NOMO-1 treated with dmso at 0.1 percent for 144 hours (cell line): ENCODE measurements at regions not wholly inside any gene's neighbourhood (a gene's known extent, or its start where the extent isn't known, plus 50 kb on each side); places are given as distances from the start of the nearest gene placed in this dataset.
"Not testable (repeated sequence)": the region's sequence is repeated elsewhere in the genome, so short reads cannot be mapped to it uniquely, and the experiment has no call there.

ENCODE experiments used
- DNase-seq: peaks from one replicate; lab custom pipeline; 2025; ENCODE audit not compliant: unreplicated experiment; lab: John Stamatoyannopoulos, UW

DNA sequence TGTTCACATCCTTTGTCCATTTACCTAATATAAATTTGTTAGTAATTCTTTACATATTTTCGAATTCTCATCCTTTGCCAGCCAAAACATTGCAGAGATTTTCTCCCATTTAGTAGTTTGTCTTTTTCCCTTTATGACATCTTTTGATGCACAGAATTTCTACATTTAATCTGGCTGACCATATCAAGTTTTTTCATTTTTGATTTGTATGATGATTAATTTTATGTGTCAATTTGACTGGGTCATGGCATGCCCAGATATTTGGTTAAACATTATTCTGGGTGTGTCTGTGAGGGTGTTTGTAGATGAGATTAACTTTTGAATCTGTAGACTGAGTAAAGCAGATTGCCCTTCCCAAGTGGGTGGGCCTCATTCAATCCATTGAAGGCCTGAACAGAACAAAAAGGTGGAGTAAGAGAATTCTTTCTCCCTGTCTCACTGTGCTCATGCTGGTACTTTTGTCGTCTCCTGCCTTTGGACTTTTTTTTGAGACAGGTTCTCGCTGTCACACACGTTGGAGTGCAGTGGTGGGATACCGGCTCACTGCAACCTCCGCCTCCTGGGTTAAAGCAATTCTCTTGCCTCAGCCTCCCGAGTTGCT lies 72.1 kb upstream of the EPB41L1 start:
- DNase-seq = no peak

DNA sequence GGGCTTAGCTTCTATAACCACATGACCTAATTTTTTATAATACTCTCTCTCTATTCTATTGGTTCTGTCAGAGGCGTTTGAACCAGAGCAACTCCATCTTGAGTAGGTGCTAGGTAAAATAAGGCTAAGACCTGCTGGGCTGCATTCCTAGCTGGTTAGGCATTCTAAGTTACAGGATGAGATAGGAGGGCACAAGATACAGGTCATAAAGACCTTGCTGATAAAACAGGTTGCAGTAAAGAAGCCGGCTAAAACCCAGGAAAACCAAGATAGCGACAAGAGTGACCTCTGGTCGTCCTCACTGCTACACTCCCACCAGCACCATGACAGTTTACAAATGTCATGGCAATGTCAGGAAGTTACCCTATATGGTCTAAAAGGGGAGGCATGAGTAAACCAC lies 71.3 kb upstream of the EPB41L1 start:
- not testable (repeated sequence) for DNase-seq

DNA sequence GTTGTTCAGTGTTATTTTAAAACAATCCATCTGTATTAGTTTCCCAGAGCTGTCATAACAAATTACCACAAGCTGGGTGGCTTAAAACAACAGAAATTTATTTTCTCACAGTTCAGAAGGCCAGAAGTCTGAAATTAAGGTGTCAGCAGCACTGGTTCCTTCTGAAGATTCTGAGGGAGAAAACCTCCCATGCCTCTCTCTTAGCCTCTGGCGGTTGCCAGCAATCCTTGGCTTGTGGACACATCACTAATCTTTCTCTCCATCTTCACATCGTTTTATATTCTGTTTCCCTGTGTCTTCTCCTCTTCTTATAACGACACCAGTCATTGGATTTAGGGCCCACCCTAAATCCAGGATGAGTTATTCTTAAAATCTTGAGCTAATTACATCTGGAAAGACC lies 70.2 kb upstream of the EPB41L1 start:
- no peak for DNase-seq

- DNase-seq = no peak
Measured at GRCh38 chr20:36084897-36085613, 69.5 kb upstream of the EPB41L1 start.

DNA sequence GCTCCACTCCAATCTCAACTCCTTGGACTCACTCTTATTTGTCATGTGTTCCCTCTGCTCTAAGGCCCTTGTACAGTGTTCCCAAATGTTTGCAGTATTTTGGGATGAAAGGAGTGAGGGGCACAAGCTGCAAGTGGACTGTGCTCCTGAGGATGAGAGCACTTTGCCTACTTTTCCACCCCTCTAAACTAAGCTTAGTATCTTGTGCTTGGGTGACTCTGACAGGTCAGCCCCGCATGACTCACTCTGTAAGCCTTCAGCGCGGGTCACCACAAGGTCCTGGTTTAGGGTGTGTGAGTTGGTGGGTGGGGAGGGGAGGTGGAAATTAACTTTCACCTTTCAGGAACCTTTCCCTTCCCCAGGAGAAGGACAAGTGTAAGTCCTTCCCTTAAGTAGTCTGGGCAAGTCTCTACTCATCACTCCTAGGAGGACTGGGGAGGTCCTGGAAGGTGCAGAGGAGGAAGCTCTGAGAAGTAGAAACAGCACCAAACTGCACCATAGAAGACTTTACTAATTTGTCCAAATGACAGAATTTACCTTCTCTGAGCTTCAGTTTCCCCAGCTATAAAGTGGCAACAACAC lies 68.8 kb upstream of the EPB41L1 start:
- DNase-seq = no peak

DNA sequence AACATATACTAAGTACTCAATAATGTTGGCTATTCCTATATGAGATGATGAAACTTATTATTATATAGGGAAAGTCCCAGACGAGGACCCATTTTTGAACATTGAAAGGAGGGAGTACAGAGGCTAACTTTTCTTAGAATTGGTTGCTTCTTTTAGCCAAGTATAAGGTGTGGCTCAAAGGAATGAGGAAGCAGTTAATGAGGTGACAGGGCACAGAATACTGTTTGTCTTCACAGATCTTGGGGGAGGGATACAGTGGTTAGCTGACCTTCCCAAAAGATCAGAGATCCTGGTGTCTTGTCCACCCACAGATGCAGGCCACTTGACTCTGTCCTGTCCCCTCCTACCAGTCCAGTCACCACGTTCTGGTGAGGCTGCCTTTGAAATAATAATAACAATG lies 67.8 kb upstream of the EPB41L1 start:
- DNase-seq = no peak

DNA sequence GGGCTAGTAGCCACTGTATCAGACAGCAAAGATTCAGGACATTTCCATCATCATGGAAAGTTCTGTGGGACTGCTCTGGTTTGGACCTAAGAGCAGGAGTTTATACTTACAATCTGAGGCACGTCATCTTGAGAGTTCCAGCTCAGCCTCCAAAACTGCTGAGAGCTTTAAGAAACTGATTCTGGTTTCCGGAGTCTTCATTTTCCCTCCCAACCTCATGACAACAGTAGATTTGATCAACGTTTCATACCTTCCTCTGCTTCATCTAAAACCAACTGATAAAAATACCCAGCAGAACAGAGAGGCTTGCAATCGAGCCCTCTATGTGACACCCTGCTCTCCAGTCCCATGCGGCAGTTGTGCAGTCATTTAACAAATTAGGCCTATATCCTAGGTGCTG lies 64.3 kb upstream of the EPB41L1 start:
- DNase-seq = no peak

DNA sequence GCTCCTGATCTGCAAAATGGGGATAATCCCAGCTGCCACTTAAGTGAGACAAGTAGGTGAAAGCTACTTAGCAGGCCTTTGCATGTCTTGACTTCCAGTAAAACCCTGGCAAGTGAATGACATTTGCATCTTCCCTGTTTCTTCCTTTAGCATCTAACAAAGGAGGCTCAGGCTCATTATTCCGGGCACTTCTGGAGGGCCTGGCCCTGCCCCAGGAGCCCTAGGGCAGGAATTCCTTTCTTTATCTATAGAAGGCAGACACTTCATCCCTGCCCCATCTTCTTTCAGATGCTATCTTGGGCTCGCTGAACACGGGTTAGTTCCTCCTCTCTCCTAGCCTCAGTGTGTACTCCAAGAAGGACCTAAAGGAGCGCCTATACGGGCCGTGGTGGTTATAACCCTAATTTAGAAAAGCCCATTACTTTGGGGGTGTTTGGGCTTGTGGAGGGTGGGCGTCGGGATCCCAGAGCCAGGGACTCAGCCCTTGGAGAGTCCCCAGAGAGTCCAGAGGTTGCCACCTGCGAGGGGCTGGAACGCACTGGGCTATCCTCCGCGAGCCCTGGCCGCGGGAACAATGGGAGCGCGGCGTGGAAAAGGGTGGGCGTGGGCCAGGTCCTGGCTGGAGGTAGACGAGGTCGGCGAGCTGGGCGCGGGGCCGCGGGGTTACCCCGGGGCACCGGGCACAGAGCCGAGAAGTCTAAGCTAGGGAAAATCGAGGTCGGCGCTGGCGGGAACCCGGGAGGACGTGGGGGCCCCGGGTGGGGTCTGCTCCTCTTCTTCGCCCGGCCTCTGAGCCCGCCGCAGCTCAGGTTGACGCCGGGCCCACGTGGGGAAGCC lies 62.8 kb upstream of the EPB41L1 start:
- no peak for DNase-seq

DNA sequence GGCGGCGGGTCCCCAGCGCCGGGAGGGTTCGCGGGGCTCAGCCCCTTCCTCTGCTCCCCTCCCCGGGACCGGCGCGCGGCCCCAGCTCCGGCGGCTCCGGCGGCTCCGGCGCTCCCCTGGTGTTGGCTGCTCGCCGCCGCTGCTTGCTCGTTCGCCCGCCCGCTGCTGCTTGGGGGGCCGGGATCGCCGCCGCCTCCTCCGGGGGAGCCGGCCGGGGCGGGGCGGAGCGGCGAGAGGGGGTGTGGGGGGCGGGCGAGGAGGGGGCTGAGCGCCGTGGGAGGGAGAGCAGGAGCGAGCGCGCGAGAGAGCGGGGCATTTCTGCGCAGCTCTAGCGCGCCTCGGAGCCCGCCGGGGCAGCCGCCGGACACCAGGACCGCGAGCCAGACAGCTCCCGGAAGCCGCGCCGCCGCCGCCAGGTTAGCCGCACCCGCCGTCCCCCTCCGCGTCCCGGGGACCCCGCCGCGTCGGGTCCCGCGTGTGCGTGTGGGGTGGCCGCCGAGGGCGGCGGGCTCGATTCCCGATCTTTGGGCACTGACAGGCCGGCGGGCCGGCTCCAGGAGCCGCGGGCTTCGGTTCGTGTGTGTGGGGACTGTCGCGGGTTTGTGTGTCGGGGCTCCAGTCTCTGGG lies 62.0 kb upstream of the EPB41L1 start:
- DNase-seq = no peak

GRCh38 chr20:36093025-36093803 lies 61.3 kb upstream of the EPB41L1 start:
- DNase-seq = no peak

DNA sequence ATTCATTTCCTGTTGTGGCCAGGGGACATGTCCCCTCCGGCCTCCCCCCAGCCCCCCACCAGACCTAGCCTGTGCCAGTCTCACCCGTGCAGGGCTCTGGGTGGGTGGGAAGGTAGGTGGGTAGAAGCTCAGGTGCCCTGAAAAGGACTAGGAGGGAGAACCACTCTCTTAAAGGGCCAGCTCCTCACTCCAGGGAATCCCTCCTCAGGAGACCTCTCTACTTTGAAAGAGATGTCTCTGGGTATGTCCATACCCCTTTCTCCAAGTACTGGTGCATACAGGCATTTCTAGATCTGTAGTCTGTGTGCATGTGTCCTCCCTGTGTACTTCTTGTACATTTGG lies 60.8 kb upstream of the EPB41L1 start:
- DNase-seq = no peak

- no peak for DNase-seq
Measured at GRCh38 chr20:36094497-36094896, 60.0 kb upstream of the EPB41L1 start.

DNA sequence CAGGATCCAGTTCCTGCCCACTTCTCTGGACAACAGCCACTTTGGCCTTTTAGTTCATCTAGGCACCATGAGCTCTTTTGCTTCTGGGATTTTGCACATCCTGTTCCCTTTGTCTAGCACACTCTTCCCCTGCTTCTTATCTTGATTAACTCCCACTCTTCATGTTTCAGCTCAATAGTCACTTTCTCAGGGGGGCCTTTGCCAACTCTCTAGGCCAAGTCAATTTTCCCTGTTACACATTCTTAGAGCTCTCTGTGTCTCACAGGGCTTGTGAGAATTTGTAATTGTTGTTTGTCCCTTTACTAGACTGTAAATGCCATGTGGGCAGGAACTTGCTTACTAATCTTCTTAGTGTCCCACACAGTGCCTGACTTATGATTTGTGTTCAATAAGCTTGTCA lies 58.1 kb upstream of the EPB41L1 start:
- DNase-seq = no peak

DNA sequence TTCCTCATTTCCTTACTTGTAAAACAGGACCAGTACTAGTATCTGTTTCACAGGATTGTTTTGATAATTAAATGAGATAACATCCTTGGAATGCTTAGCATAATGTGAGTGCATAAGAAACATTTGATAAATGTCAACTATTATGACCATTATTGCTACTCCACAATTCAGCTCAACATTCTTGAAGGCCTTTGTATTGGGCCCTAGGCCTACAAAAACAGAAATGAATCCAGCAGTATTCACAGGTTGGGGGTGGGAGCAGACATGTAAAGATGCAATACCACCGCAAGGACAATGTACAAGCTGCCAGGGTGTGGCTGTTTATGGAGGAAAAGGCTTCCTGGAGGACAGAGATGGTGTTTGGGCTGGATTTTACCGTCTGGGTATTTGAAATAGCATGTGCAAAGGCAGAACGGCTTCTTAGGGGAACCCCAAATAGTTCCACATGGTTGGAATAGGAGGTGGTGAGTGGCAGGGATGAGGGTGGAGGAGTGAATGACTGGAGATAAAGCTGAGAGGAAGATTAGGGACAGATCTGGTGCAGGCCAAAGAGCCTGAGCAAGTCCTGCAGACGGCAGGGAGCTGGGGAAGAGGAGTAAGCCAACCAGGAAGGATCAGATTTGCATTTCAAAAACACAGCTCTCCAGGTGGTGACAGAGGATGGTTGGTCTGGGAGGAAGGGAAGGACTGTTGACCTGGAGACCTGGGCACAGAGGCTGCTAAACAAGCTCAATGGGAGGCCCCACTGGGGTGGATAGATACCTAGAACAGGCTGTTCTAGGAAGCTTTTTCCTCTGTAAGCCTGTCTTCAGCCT lies 57.0 kb upstream of the EPB41L1 start:
- no peak for DNase-seq

- peak; percentile 85 for DNase-seq
Measured at GRCh38 chr20:36098364-36098763, 56.2 kb upstream of the EPB41L1 start.

GRCh38 chr20:36099106-36099505 lies 55.4 kb upstream of the EPB41L1 start:
- no peak for DNase-seq

DNA sequence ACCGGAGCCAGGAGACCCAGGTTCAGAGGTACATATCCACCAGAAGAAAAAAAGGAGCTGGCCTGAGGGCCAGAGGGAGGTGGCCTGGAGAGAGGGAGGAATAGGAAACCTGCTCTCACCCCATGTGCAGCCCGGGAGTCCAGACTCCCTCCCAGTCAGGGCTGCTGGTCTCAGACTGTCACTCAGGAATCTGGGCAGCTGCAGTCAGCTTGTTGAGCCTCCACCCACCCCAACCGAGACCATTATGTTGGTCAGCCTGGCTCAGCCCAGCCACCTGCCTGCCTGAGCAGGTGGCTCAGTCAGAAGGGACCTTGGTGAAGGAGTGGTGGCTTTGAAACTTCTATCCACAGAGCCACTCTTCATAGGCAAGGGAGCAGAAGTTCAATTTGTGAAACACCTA lies 53.3 kb upstream of the EPB41L1 start:
- no peak for DNase-seq

- DNase-seq = no peak
Measured at GRCh38 chr20:36102306-36102705, 52.2 kb upstream of the EPB41L1 start.

DNA sequence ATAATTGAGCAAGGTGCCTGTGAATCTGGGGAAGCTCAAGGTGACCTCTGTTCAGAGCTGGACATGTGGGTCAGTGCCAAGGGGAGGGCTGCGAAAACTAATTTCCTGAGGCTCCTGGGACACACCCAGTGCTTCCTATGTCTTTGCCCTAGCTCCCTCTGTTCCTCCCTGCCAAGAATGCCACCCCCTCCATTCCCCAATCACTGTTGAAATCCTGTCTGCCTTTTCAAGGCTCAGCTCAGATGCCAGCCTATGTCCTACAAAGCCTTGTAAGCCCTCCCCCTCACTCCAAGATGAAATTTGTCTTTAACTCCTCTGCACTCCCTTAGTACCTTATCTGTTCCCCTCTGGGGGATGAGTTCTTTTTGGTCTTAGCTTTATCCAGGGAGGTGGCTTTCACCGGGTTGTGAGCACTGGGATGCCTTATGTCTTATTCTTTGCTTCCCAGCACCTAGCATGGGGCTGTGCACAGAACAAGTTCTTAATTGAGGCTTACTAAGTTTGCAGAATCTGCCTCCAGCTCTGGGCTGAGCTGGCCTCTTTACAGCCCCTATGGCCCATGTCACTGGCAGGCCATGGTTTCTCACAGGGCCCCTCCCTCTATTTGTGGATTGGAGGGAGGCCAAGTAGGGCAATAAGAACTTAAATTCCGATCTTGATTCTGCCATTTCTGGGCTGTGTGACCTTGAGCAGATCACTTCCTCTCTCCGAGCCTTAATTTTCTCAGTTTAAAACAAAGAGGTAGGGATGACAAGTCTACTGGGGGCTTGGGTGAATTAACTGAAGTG lies 51.5 kb upstream of the EPB41L1 start:
- no peak for DNase-seq
